HEK293T (cell line): ENCODE measurements at regions not wholly inside any gene's neighbourhood (a gene's known extent, or its start where the extent isn't known, plus 50 kb on each side); places are given as distances from the start of the nearest gene placed in this dataset.

Experiments
- CTCF ChIA-PET: fragments of 350-600 bp; formaldehyde crosslinking; extraction: SDS; loops from one replicate; lab custom pipeline; 2021; ENCODE audit warnings: antibody characterized with exemption, inconsistent platforms; lab: Yijun Ruan, JAX
- POLR2A ChIA-PET: fragments of 350-600 bp; formaldehyde crosslinking; extraction: SDS; loops from one replicate; lab custom pipeline; 2020; ENCODE audit warnings: antibody characterized with exemption, inconsistent platforms; lab: Yijun Ruan, JAX
- DNase-seq: peaks from one replicate; pipeline ENCODE4 v3.0.0; 2012; ENCODE audit warnings: mixed read lengths; ENCODE audit errors: extremely low spot score
- ARNT ChIP-seq: fragments of 450-650 bp; IDR thresholded peaks from 2 replicates; pipeline ENCODE4 v1.6.1; 2017; ENCODE audit warnings: mild to moderate bottlenecking
- BHLHE40 ChIP-seq: fragments of 450-650 bp; IDR thresholded peaks from 2 replicates; pipeline ENCODE4 v1.6.1; 2016; ENCODE audit warnings: mild to moderate bottlenecking, moderate library complexity, borderline replicate concordance
- CTBP1 ChIP-seq: fragments of 450-650 bp; IDR thresholded peaks from 2 replicates; pipeline ENCODE4 v1.6.1; 2016; ENCODE audit warnings: borderline replicate concordance
- ELF4 ChIP-seq: fragments of 450-650 bp; IDR thresholded peaks from 2 replicates; pipeline ENCODE4 v1.6.1; 2017; ENCODE audit warnings: antibody characterized with exemption
- FOXA1 ChIP-seq: fragments of 450-650 bp; IDR thresholded peaks from 2 replicates; pipeline ENCODE4 v1.6.1; 2016; ENCODE audit warnings: mild to moderate bottlenecking
- FOXK2 ChIP-seq: fragments of 450-650 bp; IDR thresholded peaks from 2 replicates; pipeline ENCODE4 v1.6.1; 2016; ENCODE audit warnings: mild to moderate bottlenecking
- FOXM1 ChIP-seq: fragments of 450-650 bp; IDR thresholded peaks from 2 replicates; pipeline ENCODE4 v1.6.1; 2017; ENCODE audit warnings: mild to moderate bottlenecking, borderline replicate concordance
- HDGF ChIP-seq: fragments of 450-650 bp; IDR thresholded peaks from 2 replicates; pipeline ENCODE4 v1.6.1; 2017; ENCODE audit warnings: antibody characterized with exemption, borderline replicate concordance
- L3MBTL2 ChIP-seq: fragments of 450-650 bp; conservative IDR thresholded peaks from 2 replicates; pipeline ENCODE4 v1.6.1; 2016; ENCODE audit warnings: mild to moderate bottlenecking
- LEF1 ChIP-seq: fragments of 450-650 bp; IDR thresholded peaks from 2 replicates; pipeline ENCODE4 v1.6.1; 2017; ENCODE audit warnings: mild to moderate bottlenecking, borderline replicate concordance
- NFRKB ChIP-seq: fragments of 450-650 bp; IDR thresholded peaks from 2 replicates; pipeline ENCODE4 v1.6.1; 2016; ENCODE audit warnings: mild to moderate bottlenecking, moderate library complexity
- PKNOX1 ChIP-seq: fragments of 450-650 bp; IDR thresholded peaks from 2 replicates; pipeline ENCODE4 v1.6.1; 2016
- SP1 ChIP-seq: fragments of 450-650 bp; IDR thresholded peaks from 2 replicates; pipeline ENCODE4 v1.6.1; 2017
- SUZ12 ChIP-seq: fragments of 450-650 bp; IDR thresholded peaks from 2 replicates; pipeline ENCODE4 v1.6.1; 2016; ENCODE audit warnings: mild to moderate bottlenecking
- TARDBP ChIP-seq: fragments of 450-650 bp; IDR thresholded peaks from 2 replicates; pipeline ENCODE4 v1.6.1; 2016
- ZNF384 ChIP-seq: fragments of 450-650 bp; IDR thresholded peaks from 2 replicates; pipeline ENCODE4 v1.6.1; 2016

DNA sequence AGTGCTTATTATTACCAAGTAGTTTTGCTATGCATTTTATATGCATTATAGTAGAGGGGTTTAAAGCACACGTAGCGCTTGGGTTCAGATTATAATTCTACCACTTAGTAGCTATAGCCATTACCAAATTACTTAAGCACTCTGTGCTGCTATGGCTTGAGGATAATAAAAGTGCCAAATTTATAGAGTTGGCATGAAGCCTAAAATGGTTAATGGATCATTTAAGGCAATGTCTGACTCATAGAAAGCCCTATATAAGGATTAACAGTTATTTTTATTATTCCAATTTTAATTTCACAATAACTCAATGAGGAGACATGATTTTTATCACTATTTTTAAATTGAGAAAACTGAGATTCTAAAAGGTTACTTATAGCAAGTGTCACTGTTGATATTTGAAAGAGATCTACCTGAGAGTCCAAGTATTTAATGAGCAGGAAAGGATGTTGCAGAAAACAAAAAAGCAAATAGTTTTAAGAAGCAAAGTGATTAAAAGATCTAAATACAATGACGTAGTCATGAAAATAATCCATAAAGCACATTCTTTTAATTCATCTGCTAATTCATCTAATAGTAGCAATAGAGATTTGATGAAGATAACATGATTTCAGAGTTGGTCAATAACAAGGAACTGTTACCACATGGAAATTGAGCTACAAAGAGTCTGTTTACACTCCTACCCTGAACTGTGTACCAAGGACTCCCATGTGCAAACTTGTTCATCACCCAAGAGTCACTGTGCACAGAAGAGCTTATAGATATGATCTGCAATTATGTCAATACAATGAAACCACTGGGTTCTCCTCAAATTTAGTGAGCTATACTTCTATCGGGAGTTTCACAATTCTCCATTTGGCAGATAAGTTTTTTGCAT, 78.8 kb upstream of the DTNA start:
- ChIA-PET CTCF (interaction anchor here (0.7 to 2.9 kb wide), 2 partner anchors 30 to 179 kb away, joined by 4 to 9 read pairs; no protein-coding TSS in a partner anchor), POLR2A (interaction anchor here (0.9 kb wide), 2 partner anchors 11 to 20 kb away, joined by 3 read pairs; no protein-coding TSS in a partner anchor)
- no peak for DNase-seq
- TF ChIP-seq PKNOX1 (peak; percentile 54; the same call in 1 of the 2 replicates), SUZ12 (no peak), CTBP1 (peak; percentile 49; the same call in 1 of the 2 replicates)

DNA sequence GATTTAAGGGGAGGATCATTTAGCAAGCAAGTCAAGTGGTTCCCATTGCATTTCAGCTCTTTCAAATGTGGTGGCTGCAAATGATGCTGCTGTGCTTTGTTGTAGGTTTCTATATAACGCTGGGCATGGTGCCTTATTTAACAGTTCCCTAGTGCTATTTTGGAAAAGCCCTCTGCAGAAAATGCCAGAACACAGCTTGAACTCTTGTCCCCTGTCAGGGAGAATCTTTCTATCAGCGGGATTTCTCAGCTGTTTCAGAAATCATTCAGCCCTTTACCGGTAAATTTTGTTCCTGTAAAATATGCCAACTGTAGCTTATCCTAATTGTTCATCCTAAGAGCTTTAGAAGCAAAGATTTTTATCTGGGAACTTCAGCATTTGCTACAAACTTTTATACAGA, 77.8 kb upstream of the DTNA start:
- no peak for DNase-seq
- ChIA-PET CTCF (interaction anchor here (0.7 to 2.9 kb wide), 2 partner anchors 29 to 178 kb away, joined by 4 to 9 read pairs; no protein-coding TSS in a partner anchor), POLR2A (interaction anchor here (0.9 kb wide), 2 partner anchors 10 to 19 kb away, joined by 3 read pairs; no protein-coding TSS in a partner anchor)
- TF ChIP-seq CTBP1 (no peak), FOXK2 (no peak)

DNA sequence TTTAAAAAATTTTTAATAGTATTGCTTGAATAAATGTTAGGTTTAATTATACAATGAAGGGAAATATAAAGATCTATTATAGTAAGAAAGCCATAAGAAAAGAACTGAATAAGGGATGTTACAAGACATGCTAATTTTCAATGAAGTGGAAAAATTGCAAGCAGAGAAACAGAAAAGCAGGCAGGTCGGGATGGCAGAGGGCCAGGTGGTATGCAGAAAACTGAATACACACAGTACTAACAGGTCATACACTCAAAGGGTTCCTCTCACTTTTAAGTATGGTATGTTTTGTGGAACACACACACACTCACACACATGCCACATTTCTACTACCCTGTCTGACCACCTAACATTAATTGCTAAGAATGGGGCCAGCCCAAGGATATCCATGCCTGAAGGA, 76.7 kb upstream of the DTNA start:
- TF ChIP-seq TARDBP: no peak
- TF ChIP-seq FOXK2: no peak
- no peak for TF ChIP-seq NFRKB
- no peak for TF ChIP-seq SP1
- no peak for TF ChIP-seq BHLHE40
- TF ChIP-seq L3MBTL2: no peak
- TF ChIP-seq PKNOX1: no peak
- TF ChIP-seq CTBP1: no peak
- no peak for TF ChIP-seq ZNF384
- no peak for TF ChIP-seq ELF4
- no peak for TF ChIP-seq SUZ12
- TF ChIP-seq FOXM1: no peak
- no peak for TF ChIP-seq ARNT
- TF ChIP-seq LEF1: no peak
- TF ChIP-seq HDGF: no peak
- no peak for TF ChIP-seq FOXA1
- ChIA-PET CTCF (no interaction called here), POLR2A (no interaction called here)
- DNase-seq: no peak

GRCh38 chr18:34637094-34637801, 72.8 kb upstream of the DTNA start:
- CTCF ChIA-PET: no interaction called here
- POLR2A ChIA-PET: interaction anchor here (0.7 kb wide), 1 partner anchor 255 kb away, joined by 3 read pairs; no protein-coding TSS in a partner anchor
- no peak for TF ChIP-seq HDGF
- TF ChIP-seq SP1: no peak
- no peak for TF ChIP-seq L3MBTL2
- no peak for TF ChIP-seq FOXA1
- no peak for TF ChIP-seq ARNT
- no peak for TF ChIP-seq CTBP1
- TF ChIP-seq LEF1: no peak
- no peak for TF ChIP-seq PKNOX1
- TF ChIP-seq NFRKB: no peak
- TF ChIP-seq SUZ12: no peak
- TF ChIP-seq ELF4: no peak
- TF ChIP-seq BHLHE40: no peak
- TF ChIP-seq FOXK2: no peak
- TF ChIP-seq TARDBP: no peak
- DNase-seq: no peak

DNA sequence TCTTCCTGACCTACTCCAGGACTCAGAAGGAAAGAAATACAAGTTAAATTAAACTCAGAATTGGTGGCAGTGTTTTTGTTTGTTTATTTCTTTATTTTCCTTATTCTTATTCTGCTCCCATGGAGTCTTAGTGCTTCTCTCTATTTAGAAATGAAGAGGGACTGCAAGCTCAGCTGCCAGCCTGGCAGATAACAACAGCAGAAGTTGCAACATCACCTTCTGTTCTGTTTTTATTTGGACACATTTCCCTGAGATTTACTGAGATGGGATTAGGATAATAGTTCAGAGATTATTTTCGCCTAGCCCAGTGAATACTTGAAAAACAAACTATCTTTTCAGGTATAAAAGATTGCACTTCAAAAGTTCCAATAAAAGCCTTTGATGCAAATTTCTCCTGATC, 70.4 kb upstream of the DTNA start:
- ChIA-PET POLR2A (no interaction called here), CTCF (interaction anchor here (1.0 kb wide), 1 partner anchor 22 kb away, joined by 4 read pairs; no protein-coding TSS in a partner anchor)
- DNase-seq: no peak
- no peak for TF ChIP-seq BHLHE40
- no peak for TF ChIP-seq FOXM1

- POLR2A ChIA-PET: no interaction called here
- no peak for TF ChIP-seq FOXM1
- no peak for TF ChIP-seq NFRKB
- TF ChIP-seq SP1: no peak
- TF ChIP-seq HDGF: no peak
- no peak for TF ChIP-seq FOXK2
- TF ChIP-seq PKNOX1: no peak
- TF ChIP-seq ZNF384: no peak
- TF ChIP-seq BHLHE40: no peak
- TF ChIP-seq L3MBTL2: no peak
- TF ChIP-seq LEF1: no peak
- no peak for TF ChIP-seq TARDBP
- no peak for DNase-seq
- CTCF ChIA-PET: interaction anchor here (2.8 kb wide), 1 partner anchor 21 kb away, joined by 14 read pairs; no protein-coding TSS in a partner anchor
These were observed 69.8 kb upstream of the DTNA start for GRCh38 chr18:34640276-34640675.
